Fibroblast of lung (primary cell): ENCODE measurements at regions not wholly inside any gene's neighbourhood (a gene's known extent, or its start where the extent isn't known, plus 50 kb on each side); places are given as distances from the start of the nearest gene placed in this dataset.

Experiments
- CTCF ChIP-seq, 2 donors: IDR thresholded peaks in 1 of 2; conservative IDR thresholded peaks in 1 of 2; 1 replicate in 1 of 2; 2 replicates in 1 of 2; pipeline ENCODE4 v1.5.1; 2011 to 2012; ENCODE audit warnings: low read length in 2 of 2, control low read depth in 1 of 2, inconsistent platforms in 1 of 2, low read depth in 1 of 2, mild to moderate bottlenecking in 1 of 2
- EZH2 ChIP-seq: IDR thresholded peaks from 2 replicates; pipeline ENCODE4 v1.5.1; 2012; ENCODE audit warnings: low read length, control low read depth, mild to moderate bottlenecking; ENCODE audit errors: missing control alignments

GRCh38 chr10:94093286-94093905 is 99.7 kb downstream of the PLCE1 start:
- no peak for TF ChIP-seq CTCF (conservative IDR thresholded peaks at IDR 0.05 in 1 of 2, IDR thresholded peaks at IDR 0.05 in 1 of 2; ENCODE audit: low read depth in 1 of 2, low read length in 2 of 2)
- no peak for TF ChIP-seq EZH2
